ENCODE measurements at regions not wholly inside any gene's neighbourhood (a gene's known extent, or its start where the extent isn't known, plus 50 kb on each side); places are given as distances from the start of the nearest gene placed in this dataset.

GRCh38 chr6:165833355-165833754, 170.3 kb upstream of the PDE10A start:
- TF ChIP-seq SMC3 (conservative IDR thresholded peaks at IDR 0.05; ENCODE audit: poor library complexity) = no peak
- no peak for TF ChIP-seq CTCF (IDR thresholded peaks at IDR 0.05; ENCODE audit: poor library complexity, severe bottlenecking)
- TF ChIP-seq TAF1 (IDR thresholded peaks at IDR 0.05; ENCODE audit: low read depth) = no peak

All from neural cell (in vitro differentiated cells).